GM19372 (cell line): ENCODE measurements at regions not wholly inside any gene's neighbourhood (a gene's known extent, or its start where the extent isn't known, plus 50 kb on each side); places are given as distances from the start of the nearest gene placed in this dataset.
"Not testable (repeated sequence)": the region's sequence is repeated elsewhere in the genome, so short reads cannot be mapped to it uniquely, and the experiment has no call there.

Experiments
- ATAC-seq: cut with Tn5 transposase; IDR thresholded peaks from one replicate; pipeline ENCODE4 v1.9.1; 2021; ENCODE audit warnings: mild to moderate bottlenecking, low read depth, moderate library complexity; ENCODE audit not compliant: unreplicated experiment

DNA sequence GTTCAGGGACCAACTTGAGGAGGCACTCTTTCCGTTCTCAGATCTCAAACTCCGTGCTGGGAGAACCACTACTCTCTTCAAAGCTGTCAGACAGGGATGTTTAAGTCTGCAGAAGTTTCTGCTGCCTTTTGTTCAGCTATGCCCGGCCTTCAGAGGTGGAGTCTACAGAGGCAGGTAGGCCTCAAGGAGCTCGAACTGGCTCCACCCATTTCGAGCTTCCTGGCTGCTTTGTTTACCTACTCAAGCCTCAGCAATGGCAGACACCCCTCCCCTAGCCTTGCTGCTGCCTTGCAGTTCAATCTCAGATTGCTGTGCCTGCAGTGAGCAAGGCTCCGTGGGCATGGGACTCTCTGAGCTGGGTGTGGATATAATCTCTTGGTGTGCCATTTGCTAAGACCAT is 108.2 kb downstream of the DHRS2 start:
- ATAC-seq, result not testable (repeated sequence)

DNA sequence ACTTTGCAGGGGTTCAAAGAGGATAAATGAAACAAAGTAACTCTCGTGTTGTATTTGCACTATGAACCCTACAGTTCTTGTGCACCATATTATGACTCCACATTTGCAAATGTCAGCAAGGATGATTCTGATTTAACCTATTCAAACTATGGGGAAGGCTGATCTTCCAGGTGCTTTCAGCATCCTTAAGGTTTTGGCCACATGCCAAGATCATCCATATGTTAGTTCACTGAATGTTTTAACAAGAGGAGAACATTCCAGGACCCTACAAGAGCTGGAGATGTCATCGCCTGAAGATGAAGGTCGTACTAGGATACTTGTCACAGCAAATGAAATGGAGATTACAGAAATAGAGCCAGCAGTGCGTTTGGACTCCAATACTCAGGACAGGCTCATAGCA is 114.2 kb downstream of the DHRS2 start:
- no peak for ATAC-seq

DNA sequence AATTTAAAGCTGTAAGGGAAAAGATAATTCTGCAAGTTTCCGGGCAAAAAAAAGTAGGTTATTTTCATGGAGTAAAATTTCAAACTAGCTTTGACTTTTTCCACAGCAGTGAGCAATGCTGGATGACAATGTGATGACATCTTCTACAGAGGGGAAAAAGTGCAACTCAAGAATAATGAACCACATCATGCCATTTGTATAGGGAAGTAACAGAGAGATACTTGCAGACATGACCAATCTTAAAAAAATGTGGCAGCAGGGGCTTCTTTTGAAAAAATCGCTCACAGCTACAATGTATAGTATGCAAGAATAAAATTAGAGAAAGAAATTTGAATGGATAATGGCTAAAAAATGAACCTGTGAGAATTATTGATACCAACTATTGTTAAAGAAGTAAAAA is 115.5 kb downstream of the DHRS2 start:
- no peak for ATAC-seq

DNA sequence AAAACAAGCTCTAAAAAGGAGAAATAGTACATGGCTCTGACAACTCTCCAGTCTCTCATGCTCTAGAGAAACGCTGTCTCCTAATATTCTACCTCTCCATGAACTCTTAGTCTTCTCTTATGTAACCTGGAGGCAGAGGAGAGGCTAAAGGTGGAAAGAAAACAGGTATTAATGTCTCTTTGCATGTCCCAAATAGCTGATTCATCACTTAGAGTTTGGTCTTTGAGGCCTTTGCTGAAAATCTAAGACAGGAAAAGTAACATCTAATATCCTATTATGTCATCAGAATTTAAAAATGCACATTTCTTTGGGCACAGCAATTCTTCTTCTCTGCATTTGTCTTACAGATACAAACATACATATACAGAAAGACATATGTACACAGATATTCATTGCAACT is 127.2 kb downstream of the DHRS2 start:
- no peak for ATAC-seq

DNA sequence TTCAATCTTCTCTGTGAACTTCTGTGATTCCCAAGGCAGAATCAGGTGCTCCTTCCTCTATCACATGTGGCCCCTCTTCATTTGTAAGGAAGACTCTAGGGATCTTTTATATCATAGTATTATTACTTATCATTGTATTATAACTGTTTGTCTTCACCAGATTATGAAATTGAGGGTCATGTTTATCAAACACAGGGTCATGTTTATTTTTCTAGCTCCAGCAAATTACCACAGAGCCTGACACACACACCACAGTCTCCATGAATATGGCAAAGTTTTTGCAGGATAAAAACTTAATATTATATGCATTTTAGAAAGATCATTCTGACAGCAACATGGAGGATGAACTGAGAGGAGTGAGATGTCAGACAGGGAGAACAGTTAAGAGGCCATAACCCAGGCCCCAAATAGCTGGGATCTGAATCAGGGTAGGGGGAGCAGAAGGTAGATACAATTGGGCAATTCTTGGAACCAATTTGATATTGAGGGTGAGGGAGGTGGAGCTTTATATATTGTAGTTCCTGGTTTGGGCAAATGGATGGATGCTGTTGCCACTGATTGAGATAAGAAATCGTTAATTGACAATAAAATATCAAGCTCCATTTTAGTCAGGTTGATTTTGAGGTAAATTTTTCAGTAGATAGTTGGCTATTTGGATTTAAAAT is 130.7 kb downstream of the DHRS2 start:
- ATAC-seq, result no peak

DNA sequence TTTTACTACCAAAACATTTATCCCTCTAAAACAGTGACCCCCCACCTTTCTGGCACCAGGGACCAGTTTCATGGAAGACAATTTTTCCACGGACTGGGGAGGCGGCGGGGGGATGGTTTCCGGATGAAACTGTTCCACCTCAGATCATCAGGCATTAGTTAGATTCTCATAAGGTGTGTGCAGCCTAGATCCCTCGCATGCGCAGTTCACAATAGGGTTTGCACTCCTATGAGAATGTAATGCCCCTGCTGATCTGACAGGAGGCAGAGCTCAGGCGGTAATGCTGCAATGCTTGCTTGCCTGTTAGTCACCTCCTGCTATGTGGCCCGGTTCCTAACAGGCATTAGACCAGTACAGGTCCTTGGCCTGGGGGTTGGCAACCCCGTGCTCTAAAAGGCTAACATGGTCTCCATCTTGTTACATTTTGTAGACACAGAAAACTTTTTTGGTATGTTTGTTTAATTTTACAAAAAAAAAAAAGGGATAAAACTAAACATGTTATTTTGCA is 133.1 kb downstream of the DHRS2 start:
- ATAC-seq, result not testable (repeated sequence)

DNA sequence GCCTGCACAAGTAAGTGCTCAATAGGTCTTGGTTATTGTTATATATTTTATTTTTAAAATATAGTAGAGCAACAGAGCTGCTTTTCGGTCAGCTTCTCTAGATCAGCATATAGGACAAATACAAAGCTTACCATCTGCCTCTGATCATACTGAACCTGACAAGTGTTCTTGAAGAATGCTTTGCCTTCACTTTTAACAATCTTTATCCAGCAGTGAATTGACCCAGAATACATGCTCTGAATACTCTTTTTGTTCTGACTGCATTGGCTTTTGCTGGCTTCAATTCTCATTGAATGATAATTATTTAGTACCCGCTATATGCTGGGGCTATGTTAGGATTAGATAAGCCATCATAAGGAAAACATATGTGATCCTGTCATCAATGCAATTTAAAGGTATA is 137.8 kb downstream of the DHRS2 start:
- ATAC-seq, result no peak

DNA sequence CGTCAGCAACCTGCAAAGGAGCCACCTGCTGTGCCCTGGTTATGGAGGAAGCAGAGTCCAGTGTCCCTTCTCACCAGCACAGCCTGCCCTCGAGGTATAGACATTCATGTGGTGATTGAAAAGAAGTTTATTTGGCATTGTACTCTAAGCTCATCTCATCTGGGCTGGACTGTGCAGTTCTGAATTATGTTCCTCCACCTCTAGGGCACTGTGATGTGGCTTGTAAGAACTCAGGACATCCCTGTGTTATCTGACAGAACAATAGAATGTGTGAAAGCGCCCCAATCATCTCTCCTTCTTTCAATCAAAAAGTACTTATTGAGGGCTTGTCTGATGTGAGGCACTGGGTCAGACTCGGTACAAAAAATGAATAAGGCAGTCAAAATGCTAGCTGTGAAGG is 140.1 kb downstream of the DHRS2 start:
- no peak for ATAC-seq

DNA sequence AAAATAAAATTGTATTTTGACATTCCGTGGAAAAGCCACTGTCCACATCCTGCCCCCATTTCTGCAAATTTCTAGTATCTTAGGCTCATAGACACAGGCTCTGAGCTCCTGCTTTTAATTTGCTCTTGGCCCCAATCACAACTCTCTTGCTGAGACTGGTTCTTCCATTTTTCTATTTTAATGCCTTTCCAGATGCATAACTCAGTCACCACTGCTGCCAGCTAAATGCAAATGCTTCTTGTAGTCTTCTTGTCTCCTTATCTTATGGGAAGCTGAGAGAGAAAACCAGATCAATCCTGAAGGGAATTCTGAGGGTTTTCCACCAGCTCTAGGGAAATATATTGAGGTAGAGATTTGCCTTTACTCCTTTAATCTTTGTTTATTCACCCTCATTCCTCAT is 149.0 kb downstream of the DHRS2 start:
- no peak for ATAC-seq

DNA sequence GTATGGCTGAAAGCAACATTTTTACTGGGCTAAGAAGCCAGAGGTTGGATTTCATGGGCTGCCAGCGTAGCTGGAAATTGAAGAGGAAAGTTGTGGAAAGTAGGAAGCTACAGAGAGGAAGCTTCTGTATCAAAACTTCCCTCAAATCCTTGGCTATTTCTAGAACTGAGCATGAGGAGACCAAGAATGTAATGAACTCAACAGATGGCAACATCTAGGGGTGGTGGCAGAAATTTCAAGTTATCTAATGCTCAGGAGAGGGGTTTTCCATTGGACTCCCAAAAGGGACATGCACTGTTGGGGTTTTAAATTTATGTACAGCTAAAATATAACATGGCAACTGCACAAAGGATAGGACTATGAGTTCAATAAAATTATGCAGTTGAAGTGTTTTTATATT is 151.3 kb downstream of the DHRS2 start:
- no peak for ATAC-seq

DNA sequence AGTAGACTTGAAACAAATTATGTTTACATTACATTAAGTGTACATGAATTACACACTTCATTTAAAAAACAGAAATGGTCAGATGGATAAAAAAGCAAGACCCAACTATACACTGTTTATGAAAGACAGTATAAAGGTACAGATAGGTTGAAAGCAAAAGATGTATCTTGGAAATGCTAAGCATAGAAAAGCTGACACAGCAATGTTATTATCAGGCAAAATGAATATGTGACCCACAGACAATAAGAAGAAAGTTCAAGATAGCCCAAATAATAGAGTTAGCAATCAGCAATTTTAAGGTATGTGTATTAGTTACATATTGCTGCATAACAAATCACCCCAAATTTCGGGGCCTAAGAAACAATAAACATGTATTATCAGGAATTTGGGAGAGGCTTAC is 153.5 kb downstream of the DHRS2 start:
- ATAC-seq, result no peak

DNA sequence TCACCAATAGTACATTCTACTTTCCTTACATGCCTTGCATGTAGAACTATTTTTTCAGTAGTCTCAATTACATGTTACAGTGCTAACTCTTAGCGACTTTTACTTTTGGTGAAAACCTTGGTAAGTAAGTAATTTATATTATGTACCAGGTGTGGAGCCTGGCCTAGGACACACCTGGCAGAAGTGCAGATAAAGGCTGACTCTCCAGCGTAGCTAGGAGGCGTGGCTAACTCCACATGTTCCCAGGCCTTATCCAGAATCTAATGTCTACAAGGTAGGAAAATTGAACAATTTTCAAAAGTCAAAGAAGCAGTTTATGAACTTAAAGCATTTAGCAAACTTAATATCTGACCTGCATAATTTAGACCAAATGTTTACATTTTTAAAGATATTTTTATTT is 157.4 kb downstream of the DHRS2 start:
- no peak for ATAC-seq

DNA sequence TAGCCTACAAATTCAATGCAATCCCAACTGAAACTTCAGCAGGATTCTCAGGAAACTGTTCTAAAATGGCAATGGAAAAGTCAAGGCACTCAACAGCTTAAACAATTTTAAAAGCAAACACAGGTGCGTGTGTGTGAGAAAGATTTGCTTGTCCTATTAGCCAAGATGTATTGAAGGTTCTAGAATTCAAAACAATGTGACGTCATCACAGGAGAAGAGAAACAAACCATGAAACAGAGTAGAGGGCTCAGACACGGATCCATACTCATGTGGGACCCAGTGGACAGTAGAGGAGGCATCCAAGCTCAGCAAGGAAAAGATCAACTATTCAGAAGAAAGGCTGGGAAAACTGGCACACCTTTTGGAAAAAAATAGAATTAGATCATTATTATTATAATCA is 152.8 kb upstream of the DHRS4 start:
- ATAC-seq, result no peak

DNA sequence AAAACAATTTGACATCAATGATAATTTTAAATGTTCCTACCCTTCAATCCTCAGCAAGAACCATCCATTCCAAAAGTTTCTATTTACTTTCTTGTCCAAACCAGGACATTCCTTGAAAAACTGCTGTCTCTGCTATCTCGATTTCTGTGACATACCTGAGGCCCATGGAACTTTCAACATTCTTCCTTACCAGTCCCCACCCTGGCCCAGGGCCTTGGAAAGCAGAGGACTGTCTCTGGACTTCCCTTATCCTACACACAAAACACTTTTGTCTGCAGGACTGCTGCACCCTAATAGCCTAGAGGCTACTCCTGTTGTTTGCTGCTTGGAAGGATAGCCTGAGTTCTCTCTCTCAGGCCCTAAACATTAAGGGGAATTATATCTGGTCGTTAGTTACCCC is 151.8 kb upstream of the DHRS4 start:
- no peak for ATAC-seq

DNA sequence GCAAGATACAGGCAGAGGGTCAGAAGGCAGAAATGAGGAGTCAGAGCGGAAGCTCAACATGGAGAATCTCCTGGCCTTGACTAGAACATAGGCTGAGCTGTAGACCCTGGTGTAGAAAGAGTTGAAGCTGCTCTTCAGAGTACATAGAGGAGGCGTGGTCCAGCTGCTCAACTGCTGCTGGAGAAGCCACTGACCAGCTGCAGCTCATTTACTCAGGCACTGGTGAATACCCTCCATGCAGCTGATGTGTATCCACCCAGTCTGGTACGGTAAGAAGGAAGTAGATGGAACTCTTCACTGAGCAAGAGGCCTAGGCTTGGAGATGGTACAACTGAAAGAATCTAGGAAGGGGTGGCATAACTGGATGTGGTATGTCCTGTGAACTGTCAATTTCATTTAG is 148.8 kb upstream of the DHRS4 start:
- no peak for ATAC-seq

DNA sequence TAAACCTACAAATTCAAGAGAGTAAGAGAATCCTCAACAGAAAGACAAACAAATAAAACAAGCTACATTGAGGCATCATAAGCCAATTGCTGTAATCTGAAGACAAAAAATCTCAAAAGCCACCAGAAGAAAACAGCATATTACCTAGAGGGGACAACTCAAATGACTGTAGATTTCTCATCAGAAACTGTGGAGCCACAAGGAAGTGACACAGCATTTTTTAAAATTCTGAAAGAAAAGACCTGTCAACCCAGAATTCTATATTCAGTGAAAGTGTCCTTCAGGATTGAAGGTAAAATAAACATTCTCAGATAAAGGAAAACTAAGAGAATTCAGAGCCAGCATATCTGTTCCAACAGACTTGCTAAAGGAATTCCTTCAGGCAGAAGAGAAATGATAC is 147.8 kb upstream of the DHRS4 start:
- ATAC-seq, result no peak

DNA sequence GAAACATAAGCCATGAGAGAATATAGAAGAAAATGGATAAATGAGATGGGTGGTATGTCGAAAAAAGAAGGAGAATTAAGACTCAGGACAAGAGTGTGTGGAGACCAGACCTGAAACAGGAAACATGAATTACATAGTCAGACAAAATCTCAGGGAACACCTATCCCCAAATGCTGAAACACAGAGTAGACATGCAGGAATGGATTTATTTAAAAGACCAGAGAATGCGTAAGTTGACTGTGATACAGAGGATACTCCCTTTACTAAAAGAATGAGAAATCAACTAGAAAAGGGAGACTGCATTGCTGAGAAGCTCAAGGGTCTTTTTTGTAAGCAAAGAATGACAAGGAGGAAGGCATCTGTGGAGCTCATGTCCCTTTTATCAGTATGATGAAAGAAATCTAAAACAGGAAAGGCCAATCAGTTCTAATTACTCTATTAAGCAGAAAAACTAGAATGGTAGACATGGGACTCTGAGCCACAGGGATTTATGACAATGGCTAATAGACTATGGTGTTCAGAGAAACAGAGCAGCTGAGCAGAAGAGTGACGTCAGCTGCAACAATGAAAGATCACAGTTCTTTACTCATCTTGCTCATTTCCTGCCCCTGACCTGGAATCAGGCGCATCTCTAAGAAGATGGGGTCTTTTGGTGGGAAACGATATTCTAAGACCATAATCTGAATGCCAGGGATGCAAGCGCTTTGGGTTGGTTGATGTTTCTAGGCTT is 138.9 kb upstream of the DHRS4 start:
- no peak for ATAC-seq

DNA sequence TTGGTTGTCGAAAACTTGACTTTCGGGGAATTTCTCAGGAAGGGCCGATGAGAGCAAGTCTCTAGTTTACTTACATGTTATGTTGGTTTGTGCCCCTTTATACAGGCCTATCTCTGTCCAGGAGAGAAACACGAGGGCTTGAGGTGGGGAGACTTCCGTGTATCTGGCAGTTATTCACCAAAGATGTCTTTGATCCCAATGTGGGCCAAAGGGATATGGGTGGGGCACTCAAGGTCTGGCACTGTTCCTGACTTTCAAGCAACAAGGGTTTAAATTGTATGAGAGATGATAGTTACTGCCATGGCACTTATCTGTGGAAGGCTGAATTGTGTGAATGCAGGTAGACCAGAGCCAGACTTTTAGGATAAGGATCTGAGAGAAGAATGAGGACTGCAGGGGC is 137.2 kb upstream of the DHRS4 start:
- ATAC-seq, result no peak

DNA sequence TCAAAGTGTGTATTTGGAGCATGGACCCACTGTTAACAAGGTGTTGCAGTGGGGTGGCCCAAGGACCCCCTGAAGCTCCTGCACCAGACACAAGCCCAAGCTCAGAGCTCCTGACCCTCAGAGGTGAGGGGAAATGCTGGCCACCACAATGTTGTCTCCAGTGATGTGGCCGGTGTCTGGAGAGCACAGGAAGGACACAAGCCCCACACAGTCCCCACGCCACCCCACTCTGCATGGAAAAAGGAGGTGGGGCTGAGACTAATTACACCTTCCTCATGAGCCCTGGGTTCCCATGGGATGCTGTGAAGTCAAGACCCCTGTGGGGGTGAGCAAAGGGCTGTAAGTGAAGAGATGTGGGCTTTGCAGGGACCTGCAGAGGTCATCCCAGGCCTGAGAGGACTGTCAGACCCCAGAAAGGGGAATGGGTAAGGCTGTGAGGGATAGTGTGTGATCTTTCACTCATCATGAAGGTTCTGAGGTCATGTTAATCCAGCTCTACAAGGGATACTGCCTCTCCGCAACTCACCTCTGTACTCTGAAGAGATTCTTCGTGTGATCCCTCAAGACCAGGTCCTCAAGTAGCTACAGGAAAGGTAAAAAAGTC is 136.3 kb upstream of the DHRS4 start:
- ATAC-seq, result no peak

DNA sequence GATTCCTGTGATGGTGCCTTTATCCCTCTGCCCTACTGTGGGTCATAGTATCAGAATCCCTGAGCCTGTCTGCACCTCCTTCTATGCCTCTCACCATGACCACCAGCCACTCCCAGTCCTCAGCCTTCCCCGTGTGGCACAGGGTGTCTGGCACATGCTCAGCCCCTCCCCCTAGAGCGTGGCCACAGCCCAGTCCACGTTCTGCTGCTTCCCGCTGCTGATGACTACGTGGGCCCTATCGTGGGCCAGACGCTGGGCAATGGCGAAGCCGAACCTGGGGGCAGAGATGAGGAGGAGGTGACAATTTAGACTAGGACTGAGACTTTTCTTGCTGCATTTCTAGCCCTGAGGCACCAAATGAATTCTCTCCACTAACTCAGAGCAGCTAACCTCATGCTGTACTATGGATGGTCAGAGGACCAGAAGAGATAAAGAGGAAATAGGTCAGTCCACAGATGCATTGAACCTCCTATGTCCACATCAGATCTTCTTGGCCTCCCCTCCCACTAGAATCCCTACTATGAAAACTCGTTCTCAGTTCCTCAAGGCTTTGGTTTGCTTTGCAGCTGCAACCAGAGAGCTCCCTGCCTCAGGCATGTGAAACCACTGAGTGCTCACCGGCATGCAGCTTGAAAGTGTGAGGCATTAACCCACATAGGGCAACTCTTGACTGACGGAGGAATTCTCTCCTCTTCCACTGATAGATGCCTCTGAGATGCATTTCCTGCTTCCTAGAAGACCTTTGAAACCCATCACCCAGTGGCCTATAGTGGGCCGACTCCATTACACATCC is 126.3 kb upstream of the DHRS4 start:
- ATAC-seq, result no peak

DNA sequence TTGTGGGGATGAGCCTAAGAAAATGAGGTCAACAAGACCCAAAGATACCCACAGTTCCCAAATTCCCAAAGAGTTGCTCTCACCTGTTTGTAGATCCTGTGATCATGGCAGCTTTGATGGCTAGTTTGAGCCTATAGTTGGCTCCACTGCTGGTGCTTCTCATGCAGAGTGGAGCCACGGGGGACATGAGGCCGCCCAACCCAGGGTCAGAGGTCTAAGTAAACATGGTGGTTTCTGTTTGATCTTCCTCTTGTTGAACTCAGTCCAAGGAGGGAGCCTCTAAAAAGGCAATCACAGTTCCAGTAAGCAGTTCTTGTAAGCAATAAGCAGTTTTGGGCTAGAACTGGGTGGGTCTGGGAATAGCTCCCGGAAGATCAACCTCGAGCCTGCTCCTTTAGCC is 125.6 kb upstream of the DHRS4 start:
- no peak for ATAC-seq
